NB4 (cell line): ENCODE measurements at regions not wholly inside any gene's neighbourhood (a gene's known extent, or its start where the extent isn't known, plus 50 kb on each side); places are given as distances from the start of the nearest gene placed in this dataset.

Experiments
- MYC ChIP-seq: IDR thresholded peaks from 2 replicates; pipeline ENCODE4 v1.6.1; 2011; ENCODE audit warnings: low read depth, low read length
- POLR2A ChIP-seq: IDR thresholded peaks from 2 replicates; pipeline ENCODE4 v1.6.1; 2011; ENCODE audit warnings: mild to moderate bottlenecking; ENCODE audit not compliant: insufficient read length; ENCODE audit errors: extremely low read depth
- TF ChIP-seq, protein P1 (sequence below): IDR thresholded peaks from one replicate; pipeline ENCODE4 v1.5.1; 2012; ENCODE audit warnings: low read depth, low read length
- TF ChIP-seq, protein P2 (sequence below): IDR thresholded peaks from 2 replicates; pipeline ENCODE4 v1.6.1; 2011; ENCODE audit warnings: low read depth, low read length

DNA sequence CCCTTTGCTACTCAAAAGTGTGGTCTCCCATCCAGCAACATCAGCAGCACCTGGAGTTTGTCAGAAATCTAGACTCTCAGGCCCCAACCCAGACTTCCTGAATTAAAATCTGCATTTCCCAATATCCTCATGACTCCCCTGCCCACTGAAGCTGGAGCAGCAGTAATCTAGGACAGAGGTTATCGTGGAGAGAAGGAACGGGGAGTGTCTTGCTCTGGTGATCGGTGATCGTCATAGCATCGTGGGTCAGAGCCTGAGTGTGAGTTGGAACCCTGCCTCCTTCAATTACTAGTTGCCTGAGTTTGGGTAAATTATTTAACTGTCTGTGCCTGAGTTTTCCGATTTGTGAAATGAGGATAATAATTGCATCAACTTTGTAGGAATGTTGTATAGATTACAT, 217.3 kb upstream of the ATP5MC3 start:
- TF ChIP-seq POLR2A (no peak), MYC (no peak)
- TF ChIP-seq, protein P1, sequence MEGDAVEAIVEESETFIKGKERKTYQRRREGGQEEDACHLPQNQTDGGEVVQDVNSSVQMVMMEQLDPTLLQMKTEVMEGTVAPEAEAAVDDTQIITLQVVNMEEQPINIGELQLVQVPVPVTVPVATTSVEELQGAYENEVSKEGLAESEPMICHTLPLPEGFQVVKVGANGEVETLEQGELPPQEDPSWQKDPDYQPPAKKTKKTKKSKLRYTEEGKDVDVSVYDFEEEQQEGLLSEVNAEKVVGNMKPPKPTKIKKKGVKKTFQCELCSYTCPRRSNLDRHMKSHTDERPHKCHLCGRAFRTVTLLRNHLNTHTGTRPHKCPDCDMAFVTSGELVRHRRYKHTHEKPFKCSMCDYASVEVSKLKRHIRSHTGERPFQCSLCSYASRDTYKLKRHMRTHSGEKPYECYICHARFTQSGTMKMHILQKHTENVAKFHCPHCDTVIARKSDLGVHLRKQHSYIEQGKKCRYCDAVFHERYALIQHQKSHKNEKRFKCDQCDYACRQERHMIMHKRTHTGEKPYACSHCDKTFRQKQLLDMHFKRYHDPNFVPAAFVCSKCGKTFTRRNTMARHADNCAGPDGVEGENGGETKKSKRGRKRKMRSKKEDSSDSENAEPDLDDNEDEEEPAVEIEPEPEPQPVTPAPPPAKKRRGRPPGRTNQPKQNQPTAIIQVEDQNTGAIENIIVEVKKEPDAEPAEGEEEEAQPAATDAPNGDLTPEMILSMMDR: no peak
- TF ChIP-seq, protein P2, sequence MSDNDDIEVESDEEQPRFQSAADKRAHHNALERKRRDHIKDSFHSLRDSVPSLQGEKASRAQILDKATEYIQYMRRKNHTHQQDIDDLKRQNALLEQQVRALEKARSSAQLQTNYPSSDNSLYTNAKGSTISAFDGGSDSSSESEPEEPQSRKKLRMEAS: no peak
